ENCODE measurements at regions not wholly inside any gene's neighbourhood (a gene's known extent, or its start where the extent isn't known, plus 50 kb on each side); places are given as distances from the start of the nearest gene placed in this dataset.
A peak's percentile ranks its signal among the peaks of the same experiment; 100 is the strongest.

- no peak for DNase-seq
Observed at GRCh38 chr5:8332666-8333445, 463.9 kb downstream of the MTRR start.

- no peak for DNase-seq
Observed at GRCh38 chr5:8333485-8333884, 464.5 kb downstream of the MTRR start.

- peak; percentile 45 for DNase-seq
Observed at GRCh38 chr5:8333977-8334376, 465.0 kb downstream of the MTRR start.

GRCh38 chr5:8340261-8340660, 471.3 kb downstream of the MTRR start:
- DNase-seq = no peak

- DNase-seq = no peak
Observed at GRCh38 chr5:8340739-8341344, 471.9 kb downstream of the MTRR start.

GRCh38 chr5:8341406-8341805, 472.5 kb downstream of the MTRR start:
- DNase-seq = no peak

GRCh38 chr5:8347984-8348383, 479.0 kb downstream of the MTRR start:
- no peak for DNase-seq

GRCh38 chr5:8349855-8350254, 480.9 kb downstream of the MTRR start:
- DNase-seq = no peak

- no peak for DNase-seq
Observed at GRCh38 chr5:8350644-8351339, 481.8 kb downstream of the MTRR start.

GRCh38 chr5:8355981-8356380, 487.0 kb downstream of the MTRR start:
- DNase-seq = no peak

- DNase-seq = no peak
Observed at GRCh38 chr5:8360012-8360411, 491.1 kb downstream of the MTRR start.

- no peak for DNase-seq
Observed at GRCh38 chr5:8362495-8362894, 493.5 kb downstream of the MTRR start.

GRCh38 chr5:8363138-8363537, 494.2 kb downstream of the MTRR start:
- no peak for DNase-seq

- DNase-seq = no peak
Observed at GRCh38 chr5:8366266-8366665, 497.3 kb downstream of the MTRR start.

GRCh38 chr5:8376478-8376877, 507.5 kb downstream of the MTRR start:
- DNase-seq = no peak

GRCh38 chr5:8381972-8382371, 513.0 kb downstream of the MTRR start:
- no peak for DNase-seq

GRCh38 chr5:8382456-8382855, 513.5 kb downstream of the MTRR start:
- no peak for DNase-seq

- DNase-seq = no peak
Observed at GRCh38 chr5:8383616-8384015, 514.7 kb downstream of the MTRR start.

GRCh38 chr5:8386719-8387288, 517.9 kb downstream of the MTRR start:
- no peak for DNase-seq

- no peak for DNase-seq
Observed at GRCh38 chr5:8391911-8392310, 523.0 kb downstream of the MTRR start.

- DNase-seq = no peak
Observed at GRCh38 chr5:8393240-8393639, 524.3 kb downstream of the MTRR start.

- DNase-seq = no peak
Observed at GRCh38 chr5:8394965-8395364, 526.0 kb downstream of the MTRR start.

- no peak for DNase-seq
Observed at GRCh38 chr5:8396246-8396645, 527.3 kb downstream of the MTRR start.

- no peak for DNase-seq
Observed at GRCh38 chr5:8396756-8397155, 527.8 kb downstream of the MTRR start.

Measured in right forelimb (tissue), 1 donor.